K562 (cell line): ENCODE measurements at regions not wholly inside any gene's neighbourhood (a gene's known extent, or its start where the extent isn't known, plus 50 kb on each side); places are given as distances from the start of the nearest gene placed in this dataset.

ENCODE experiments used
- ARID4B ChIP-seq: sonication (generic); formaldehyde crosslinking; IDR thresholded peaks from 2 replicates; pipeline ENCODE4 v1.8.0; 2022; ENCODE audit warnings: mild to moderate bottlenecking, missing genetic modification reagents
- FOXJ3 ChIP-seq: sonication (generic); formaldehyde crosslinking; IDR thresholded peaks from 2 replicates; pipeline ENCODE4 v1.4.0; 2020; ENCODE audit warnings: mild to moderate bottlenecking, missing genetic modification reagents
- MEF2A ChIP-seq: IDR thresholded peaks from 2 replicates; pipeline ENCODE4 v1.6.1; 2011; ENCODE audit warnings: low read depth, mild to moderate bottlenecking, low read length, moderate library complexity; ENCODE audit not compliant: control insufficient read depth
- RAD51 ChIP-seq: fragments of 450-650 bp; IDR thresholded peaks from 2 replicates; pipeline ENCODE4 v1.7.1; 2016; ENCODE audit warnings: low read depth, mild to moderate bottlenecking, borderline replicate concordance
- RNF2 ChIP-seq: sonication (generic); IDR thresholded peaks from 2 replicates; pipeline ENCODE4 v1.6.1; 2016
- SMAD2 ChIP-seq: fragments of 150-350 bp; IDR thresholded peaks from 2 replicates; pipeline ENCODE4 v1.6.1; 2014; ENCODE audit warnings: low read depth, mild to moderate bottlenecking, low read length
- TAF1 ChIP-seq: IDR thresholded peaks from 2 replicates; pipeline ENCODE4 v1.6.1; 2011; ENCODE audit warnings: mild to moderate bottlenecking, low read length, moderate library complexity; ENCODE audit not compliant: insufficient read depth, control insufficient read depth, severe bottlenecking; ENCODE audit errors: extremely low read depth
- TF ChIP-seq, protein P1 (sequence below): sonication (generic); formaldehyde crosslinking; IDR thresholded peaks from 2 replicates; pipeline ENCODE4 v1.8.1; 2023; ENCODE audit warnings: mild to moderate bottlenecking, missing genetic modification reagents
- TF ChIP-seq, protein P2 (sequence below): fragments of 450-650 bp; IDR thresholded peaks from 2 replicates; pipeline ENCODE4 v1.7.0; 2016; ENCODE audit warnings: borderline replicate concordance
- TF ChIP-seq, protein P3 (sequence below), 3 experiments: IDR thresholded peaks in 2 of 3; conservative IDR thresholded peaks in 1 of 3; 2 replicates each; pipeline ENCODE4 v1.5.1; 2011 to 2012; ENCODE audit warnings: low read length in 3 of 3, mild to moderate bottlenecking in 3 of 3, control low read depth in 2 of 3, improper control_type of control experiment in 1 of 3, inconsistent platforms in 1 of 3, low read depth in 1 of 3, mixed read lengths in 1 of 3, moderate library complexity in 1 of 3; ENCODE audit not compliant: insufficient read depth in 2 of 3
- TF ChIP-seq, protein P4 (sequence below): IDR thresholded peaks from 2 replicates; pipeline ENCODE4 v1.6.1; 2016; ENCODE audit warnings: missing genetic modification characterization, missing compliant biosample characterization

DNA sequence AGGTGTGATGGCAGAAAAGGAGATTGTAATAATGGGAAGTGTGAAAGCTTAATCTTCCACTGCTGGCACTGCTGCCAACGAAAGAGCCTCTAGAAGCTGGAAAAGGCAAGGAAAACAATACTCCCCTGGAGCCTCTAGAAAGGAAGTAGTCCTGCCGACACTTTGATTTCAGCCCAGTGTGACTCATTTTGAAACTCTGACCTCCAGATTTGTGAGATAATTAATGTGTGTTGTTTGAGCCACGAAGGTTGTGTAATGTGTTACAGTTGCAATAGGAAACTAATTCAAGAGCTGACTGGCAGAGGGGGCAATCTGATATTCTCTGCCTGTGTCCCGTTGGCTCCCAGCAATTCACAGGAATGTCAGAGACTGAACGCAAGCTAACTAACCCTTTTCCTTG is 219.2 kb upstream of the UBE2E3 start:
- no peak for TF ChIP-seq RNF2
- TF ChIP-seq MEF2A = no peak
- TF ChIP-seq, protein P1, sequence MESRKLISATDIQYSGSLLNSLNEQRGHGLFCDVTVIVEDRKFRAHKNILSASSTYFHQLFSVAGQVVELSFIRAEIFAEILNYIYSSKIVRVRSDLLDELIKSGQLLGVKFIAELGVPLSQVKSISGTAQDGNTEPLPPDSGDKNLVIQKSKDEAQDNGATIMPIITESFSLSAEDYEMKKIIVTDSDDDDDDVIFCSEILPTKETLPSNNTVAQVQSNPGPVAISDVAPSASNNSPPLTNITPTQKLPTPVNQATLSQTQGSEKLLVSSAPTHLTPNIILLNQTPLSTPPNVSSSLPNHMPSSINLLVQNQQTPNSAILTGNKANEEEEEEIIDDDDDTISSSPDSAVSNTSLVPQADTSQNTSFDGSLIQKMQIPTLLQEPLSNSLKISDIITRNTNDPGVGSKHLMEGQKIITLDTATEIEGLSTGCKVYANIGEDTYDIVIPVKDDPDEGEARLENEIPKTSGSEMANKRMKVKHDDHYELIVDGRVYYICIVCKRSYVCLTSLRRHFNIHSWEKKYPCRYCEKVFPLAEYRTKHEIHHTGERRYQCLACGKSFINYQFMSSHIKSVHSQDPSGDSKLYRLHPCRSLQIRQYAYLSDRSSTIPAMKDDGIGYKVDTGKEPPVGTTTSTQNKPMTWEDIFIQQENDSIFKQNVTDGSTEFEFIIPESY (CRISPR knock-in tag) = no peak
- TF ChIP-seq SMAD2 = no peak
- TF ChIP-seq, protein P2, sequence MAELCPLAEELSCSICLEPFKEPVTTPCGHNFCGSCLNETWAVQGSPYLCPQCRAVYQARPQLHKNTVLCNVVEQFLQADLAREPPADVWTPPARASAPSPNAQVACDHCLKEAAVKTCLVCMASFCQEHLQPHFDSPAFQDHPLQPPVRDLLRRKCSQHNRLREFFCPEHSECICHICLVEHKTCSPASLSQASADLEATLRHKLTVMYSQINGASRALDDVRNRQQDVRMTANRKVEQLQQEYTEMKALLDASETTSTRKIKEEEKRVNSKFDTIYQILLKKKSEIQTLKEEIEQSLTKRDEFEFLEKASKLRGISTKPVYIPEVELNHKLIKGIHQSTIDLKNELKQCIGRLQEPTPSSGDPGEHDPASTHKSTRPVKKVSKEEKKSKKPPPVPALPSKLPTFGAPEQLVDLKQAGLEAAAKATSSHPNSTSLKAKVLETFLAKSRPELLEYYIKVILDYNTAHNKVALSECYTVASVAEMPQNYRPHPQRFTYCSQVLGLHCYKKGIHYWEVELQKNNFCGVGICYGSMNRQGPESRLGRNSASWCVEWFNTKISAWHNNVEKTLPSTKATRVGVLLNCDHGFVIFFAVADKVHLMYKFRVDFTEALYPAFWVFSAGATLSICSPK = no peak
- TF ChIP-seq, protein P3, sequence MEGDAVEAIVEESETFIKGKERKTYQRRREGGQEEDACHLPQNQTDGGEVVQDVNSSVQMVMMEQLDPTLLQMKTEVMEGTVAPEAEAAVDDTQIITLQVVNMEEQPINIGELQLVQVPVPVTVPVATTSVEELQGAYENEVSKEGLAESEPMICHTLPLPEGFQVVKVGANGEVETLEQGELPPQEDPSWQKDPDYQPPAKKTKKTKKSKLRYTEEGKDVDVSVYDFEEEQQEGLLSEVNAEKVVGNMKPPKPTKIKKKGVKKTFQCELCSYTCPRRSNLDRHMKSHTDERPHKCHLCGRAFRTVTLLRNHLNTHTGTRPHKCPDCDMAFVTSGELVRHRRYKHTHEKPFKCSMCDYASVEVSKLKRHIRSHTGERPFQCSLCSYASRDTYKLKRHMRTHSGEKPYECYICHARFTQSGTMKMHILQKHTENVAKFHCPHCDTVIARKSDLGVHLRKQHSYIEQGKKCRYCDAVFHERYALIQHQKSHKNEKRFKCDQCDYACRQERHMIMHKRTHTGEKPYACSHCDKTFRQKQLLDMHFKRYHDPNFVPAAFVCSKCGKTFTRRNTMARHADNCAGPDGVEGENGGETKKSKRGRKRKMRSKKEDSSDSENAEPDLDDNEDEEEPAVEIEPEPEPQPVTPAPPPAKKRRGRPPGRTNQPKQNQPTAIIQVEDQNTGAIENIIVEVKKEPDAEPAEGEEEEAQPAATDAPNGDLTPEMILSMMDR (IDR thresholded peaks at IDR 0.05 in 2 of 3, conservative IDR thresholded peaks at IDR 0.05 in 1 of 3; ENCODE audit: insufficient read depth in 2 of 3, low read depth in 1 of 3, low read length in 3 of 3) = no peak
- TF ChIP-seq TAF1 = no peak
- no peak for TF ChIP-seq ARID4B (CRISPR knock-in tag)
- TF ChIP-seq, protein P4, sequence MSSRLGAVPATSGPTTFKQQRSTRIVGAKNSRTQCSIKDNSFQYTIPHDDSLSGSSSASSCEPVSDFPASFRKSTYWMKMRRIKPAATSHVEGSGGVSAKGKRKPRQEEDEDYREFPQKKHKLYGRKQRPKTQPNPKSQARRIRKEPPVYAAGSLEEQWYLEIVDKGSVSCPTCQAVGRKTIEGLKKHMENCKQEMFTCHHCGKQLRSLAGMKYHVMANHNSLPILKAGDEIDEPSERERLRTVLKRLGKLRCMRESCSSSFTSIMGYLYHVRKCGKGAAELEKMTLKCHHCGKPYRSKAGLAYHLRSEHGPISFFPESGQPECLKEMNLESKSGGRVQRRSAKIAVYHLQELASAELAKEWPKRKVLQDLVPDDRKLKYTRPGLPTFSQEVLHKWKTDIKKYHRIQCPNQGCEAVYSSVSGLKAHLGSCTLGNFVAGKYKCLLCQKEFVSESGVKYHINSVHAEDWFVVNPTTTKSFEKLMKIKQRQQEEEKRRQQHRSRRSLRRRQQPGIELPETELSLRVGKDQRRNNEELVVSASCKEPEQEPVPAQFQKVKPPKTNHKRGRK (tag) = no peak
- no peak for TF ChIP-seq RAD51
- no peak for TF ChIP-seq FOXJ3 (CRISPR knock-in tag)
